Right ventricle myocardium superior (tissue), 1 donor: ENCODE measurements at regions not wholly inside any gene's neighbourhood (a gene's known extent, or its start where the extent isn't known, plus 50 kb on each side); places are given as distances from the start of the nearest gene placed in this dataset.

Experiments used
- ATAC-seq: fragments of 200-7000 bp; cut with Tn5 transposase; one replicate; pipeline ENCODE4 v1.9.1; 2020; ENCODE audit warnings: mild to moderate bottlenecking; ENCODE audit not compliant: poor library complexity
- DNase-seq: peaks from one replicate; pipeline ENCODE4 v3.0.0-alpha.2; 2020
- intact Hi-C: fragments of 100-400 bp; cut with DNase I; formaldehyde crosslinking; loops from one replicate; pipeline ENCODE4 v1.11.2; 2022
- donor health status: DM: no; HTN: yes; CAD: no; lungs with severe emphysema.

- no peak for DNase-seq
- no peak for ATAC-seq
- intact Hi-C loops: no loop called here
Observed at GRCh38 chr12:41804026-41804425, 340.6 kb downstream of the GXYLT1 start.

- intact Hi-C loops: no loop called here
- no peak for DNase-seq
- ATAC-seq: no peak
Observed at GRCh38 chr12:41802803-41803202, 341.9 kb downstream of the GXYLT1 start.

GRCh38 chr12:41801261-41801660 is 343.4 kb downstream of the GXYLT1 start:
- no peak for ATAC-seq
- no peak for DNase-seq
- intact Hi-C loops: no loop called here

GRCh38 chr12:41799671-41800070 is 345.0 kb downstream of the GXYLT1 start:
- ATAC-seq (no peak), DNase-seq (no peak)
- intact Hi-C loops: no loop called here

GRCh38 chr12:41795910-41796309 is 348.8 kb downstream of the GXYLT1 start:
- no peak for DNase-seq
- intact Hi-C loops: no loop called here
- no peak for ATAC-seq

GRCh38 chr12:41795051-41795600 is 349.5 kb downstream of the GXYLT1 start:
- ATAC-seq: no peak
- no peak for DNase-seq
- intact Hi-C loops: no loop called here

- no peak for DNase-seq
- intact Hi-C loops: no loop called here
- no peak for ATAC-seq
Observed at GRCh38 chr12:41794336-41794735, 350.3 kb downstream of the GXYLT1 start.

GRCh38 chr12:41784957-41785356 is 359.7 kb downstream of the GXYLT1 start:
- no peak for ATAC-seq
- no peak for DNase-seq
- intact Hi-C loops: no loop called here

GRCh38 chr12:41778934-41779333 is 365.7 kb downstream of the GXYLT1 start:
- intact Hi-C loops: no loop called here
- no peak for DNase-seq
- ATAC-seq: no peak

GRCh38 chr12:41777064-41777790 is 367.4 kb downstream of the GXYLT1 start:
- intact Hi-C loops: no loop called here
- ATAC-seq: no peak
- no peak for DNase-seq

GRCh38 chr12:41772478-41772877 is 372.2 kb downstream of the GXYLT1 start:
- intact Hi-C loops: no loop called here
- ATAC-seq (no peak), DNase-seq (no peak)

GRCh38 chr12:41769810-41770209 is 374.9 kb downstream of the GXYLT1 start:
- DNase-seq (no peak), ATAC-seq (no peak)
- intact Hi-C loops: no loop called here

- intact Hi-C loops: no loop called here
- DNase-seq (no peak), ATAC-seq (no peak)
Observed at GRCh38 chr12:41768456-41768855, 376.2 kb downstream of the GXYLT1 start.

- ATAC-seq (no peak), DNase-seq (no peak)
- intact Hi-C loops: no loop called here
Observed at GRCh38 chr12:41762691-41763090, 382.0 kb downstream of the GXYLT1 start.

GRCh38 chr12:41745593-41745992 is 399.1 kb downstream of the GXYLT1 start:
- intact Hi-C loops: no loop called here
- DNase-seq (no peak), ATAC-seq (no peak)

- no peak for ATAC-seq
Observed at GRCh38 chr12:41743835-41744234, 400.8 kb downstream of the GXYLT1 start.

GRCh38 chr12:41739066-41739465 is 405.6 kb downstream of the GXYLT1 start:
- ATAC-seq (no peak), DNase-seq (no peak)
- intact Hi-C loops: no loop called here

More at GRCh38 chr12:41743835-41744234, 400.8 kb downstream of the GXYLT1 start:
- DNase-seq: no peak
- intact Hi-C loops: no loop called here

- intact Hi-C loops: no loop called here
- ATAC-seq: no peak
- DNase-seq: no peak
Observed at GRCh38 chr12:41737423-41737822, 407.3 kb downstream of the GXYLT1 start.

GRCh38 chr12:41736436-41736835 is 408.2 kb downstream of the GXYLT1 start:
- DNase-seq (no peak), ATAC-seq (no peak)
- intact Hi-C loops: no loop called here

- intact Hi-C loops: no loop called here
- DNase-seq (no peak), ATAC-seq (no peak)
Observed at GRCh38 chr12:41731691-41732090, 413.0 kb downstream of the GXYLT1 start.

- ATAC-seq (no peak), DNase-seq (no peak)
- intact Hi-C loops: no loop called here
Observed at GRCh38 chr12:41731061-41731460, 413.6 kb downstream of the GXYLT1 start.
